H1 (cell line): ENCODE measurements at regions not wholly inside any gene's neighbourhood (a gene's known extent, or its start where the extent isn't known, plus 50 kb on each side); places are given as distances from the start of the nearest gene placed in this dataset.

ENCODE experiments used
- CTCF ChIA-PET: fragments of 300-600 bp; sonication (Branson Sonifier 250); formaldehyde crosslinking; loops from one replicate; lab custom pipeline; 2021; ENCODE audit not compliant: partially characterized antibody; lab: Charles Lee
- POLR2A ChIA-PET: fragments of 300-600 bp; sonication (Branson Sonifier 250); formaldehyde crosslinking; loops from one replicate; lab custom pipeline; 2021; ENCODE audit warnings: inconsistent platforms; ENCODE audit not compliant: partially characterized antibody; lab: Charles Lee
- DNase-seq, 2 experiments: peaks; one replicate each; pipeline versions ENCODE4 v3.0.0 to v3.0.0-alpha.2; 2010 to 2022; ENCODE audit warnings: low spot score in 2 of 2, low read depth in 1 of 2, mixed read lengths in 1 of 2
- FAIRE-seq: peaks from 2 replicates; lab custom pipeline; 2011; peaks lifted over from hg19 to GRCh38; lab: Jason Lieb, UNC
- H2AFZ ChIP-seq: 2 replicates; pipeline ENCODE4 v1.8.1; 2012; ENCODE audit warnings: low read length, inconsistent platforms
- H2AK5ac ChIP-seq: 2 replicates; pipeline ENCODE4 v1.6.1; 2013; ENCODE audit warnings: low read depth, low read length
- H2BK120ac ChIP-seq: replicated peaks from 2 replicates; pipeline ENCODE3; 2013; ENCODE audit warnings: low read depth, low read length, inconsistent platforms
- H2BK12ac ChIP-seq: 2 replicates; pipeline ENCODE4 v1.6.1; 2013; ENCODE audit warnings: low read depth, low read length
- H2BK15ac ChIP-seq: 2 replicates; pipeline ENCODE4 v1.6.1; 2013; ENCODE audit warnings: low read length
- H2BK20ac ChIP-seq: 2 replicates; pipeline ENCODE4 v1.6.1; 2013; ENCODE audit warnings: low read length
- H2BK5ac ChIP-seq: 2 replicates; pipeline ENCODE4 v1.6.1; 2013; ENCODE audit warnings: low read depth, low read length
- H3K14ac ChIP-seq: 2 replicates; pipeline ENCODE4 v1.6.1; 2013; ENCODE audit warnings: inconsistent platforms; ENCODE audit not compliant: insufficient read length
- H3K18ac ChIP-seq: 2 replicates; pipeline ENCODE4 v1.6.1; 2013; ENCODE audit warnings: low read length; ENCODE audit errors: extremely low read depth
- H3K23ac ChIP-seq: 2 replicates; pipeline ENCODE4 v1.6.1; 2013; ENCODE audit warnings: inconsistent platforms; ENCODE audit not compliant: insufficient read length
- H3K23me2 ChIP-seq: 2 replicates; pipeline ENCODE4 v1.6.1; 2013; ENCODE audit warnings: low read depth, low read length
- H3K27ac ChIP-seq: 2 replicates; pipeline ENCODE4 v1.6.1; 2011; ENCODE audit warnings: low read depth, low read length, inconsistent platforms
- H3K27me3 ChIP-seq, 4 experiments: replicated peaks in 1 of 4; 1 replicate in 1 of 4; 2 replicates in 3 of 4; pipeline versions ENCODE4 v1.6.1 to v1.8.1; 2011 to 2013; ENCODE audit warnings: low read length in 3 of 4, mild to moderate bottlenecking in 3 of 4, inconsistent platforms in 2 of 4, mixed read lengths in 2 of 4, moderate library complexity in 1 of 4; ENCODE audit not compliant: control insufficient read depth in 3 of 4, insufficient read depth in 3 of 4; ENCODE audit errors: extremely low read depth in 1 of 4
- H3K36me3 ChIP-seq, 4 experiments: 2 replicates each; pipeline versions ENCODE4 v1.6.1 to v1.8.1; 2011 to 2013; ENCODE audit warnings: mild to moderate bottlenecking in 4 of 4, low read length in 3 of 4, moderate library complexity in 2 of 4, control low read depth in 1 of 4, inconsistent platforms in 1 of 4; ENCODE audit not compliant: insufficient read depth in 4 of 4, control insufficient read depth in 2 of 4
- H3K4ac ChIP-seq: replicated peaks from 2 replicates; pipeline ENCODE3; 2013; ENCODE audit warnings: low read length, low read depth, mixed read lengths, inconsistent platforms; ENCODE audit not compliant: insufficient read length
- H3K4me1 ChIP-seq, 4 experiments: replicated peaks in 1 of 4; 1 replicate in 1 of 4; 2 replicates in 3 of 4; pipeline versions ENCODE4 v1.6.1 to v1.8.1; 2011 to 2013; ENCODE audit warnings: low read length in 3 of 4, inconsistent platforms in 2 of 4, mixed read lengths in 1 of 4; ENCODE audit not compliant: insufficient read depth in 4 of 4, control insufficient read depth in 3 of 4
- H3K4me2 ChIP-seq, 2 experiments: 2 replicates each; pipeline versions ENCODE4 v1.6.1 to v1.8.1; 2011 to 2013; ENCODE audit warnings: low read depth in 2 of 2, low read length in 2 of 2, control low read depth in 1 of 2, inconsistent platforms in 1 of 2, mild to moderate bottlenecking in 1 of 2; ENCODE audit not compliant: insufficient read depth in 1 of 2
- H3K4me3 ChIP-seq, 4 experiments: fragments of 200-600, 300-600 bp in 1 of 4; sonication (generic), shearing (Covaris generic), sonication (Bioruptor Twin) in 1 of 4; 2 replicates each; pipeline versions ENCODE4 v1.5.1 to v1.8.1; 2011 to 2016; ENCODE audit warnings: low read length in 4 of 4, low read depth in 3 of 4, control low read depth in 2 of 4, inconsistent platforms in 2 of 4, mild to moderate bottlenecking in 2 of 4, mixed read lengths in 1 of 4, moderate library complexity in 1 of 4; ENCODE audit not compliant: insufficient read depth in 2 of 4; ENCODE audit errors: extremely low read depth in 1 of 4
- H3K56ac ChIP-seq: replicated peaks from 2 replicates; pipeline ENCODE3; 2013; ENCODE audit warnings: low read depth, mild to moderate bottlenecking, mixed read lengths, low read length, inconsistent platforms; ENCODE audit not compliant: insufficient read length
- H3K79me1 ChIP-seq: 2 replicates; pipeline ENCODE4 v1.6.1; 2013; ENCODE audit warnings: low read depth, low read length, control low read depth
- H3K79me2 ChIP-seq, 2 experiments: 2 replicates each; pipeline versions ENCODE4 v1.6.1 to v1.8.1; 2012 to 2013; ENCODE audit warnings: low read length in 2 of 2, mild to moderate bottlenecking in 2 of 2, inconsistent platforms in 1 of 2; ENCODE audit not compliant: insufficient read depth in 2 of 2, control insufficient read depth in 1 of 2
- H3K9ac ChIP-seq, 4 experiments: replicated peaks in 1 of 4; 1 replicate in 1 of 4; 2 replicates in 3 of 4; pipeline versions ENCODE4 v1.6.1 to v1.8.1; 2011 to 2013; ENCODE audit warnings: low read depth in 3 of 4, low read length in 3 of 4, control low read depth in 2 of 4, mild to moderate bottlenecking in 2 of 4, moderate library complexity in 2 of 4, inconsistent platforms in 1 of 4; ENCODE audit errors: extremely low read depth in 1 of 4
- H3K9me3 ChIP-seq, 2 experiments: 2 replicates each; pipeline versions ENCODE4 v1.6.1 to v1.8.1; 2012 to 2013; ENCODE audit warnings: mild to moderate bottlenecking in 2 of 2, moderate library complexity in 2 of 2, control low read depth in 1 of 2, inconsistent platforms in 1 of 2, low read depth in 1 of 2, low read length in 1 of 2, mixed read lengths in 1 of 2; ENCODE audit not compliant: insufficient read depth in 2 of 2
- H4K20me1 ChIP-seq, 2 experiments: replicated peaks in 1 of 2; 2 replicates each; pipeline versions ENCODE3 to v1.8.1; 2011 to 2013; ENCODE audit warnings: inconsistent platforms in 2 of 2, low read length in 2 of 2, mild to moderate bottlenecking in 1 of 2; ENCODE audit not compliant: insufficient read depth in 2 of 2, control insufficient read depth in 1 of 2
- H4K5ac ChIP-seq: 2 replicates; pipeline ENCODE4 v1.6.1; 2013; ENCODE audit warnings: low read length, low read depth, mixed read lengths, inconsistent platforms; ENCODE audit not compliant: insufficient read length
- H4K8ac ChIP-seq: 2 replicates; pipeline ENCODE4 v1.8.0; 2013; ENCODE audit warnings: mild to moderate bottlenecking, moderate library complexity, low read length, inconsistent platforms; ENCODE audit not compliant: insufficient read depth; ENCODE audit errors: extremely low read depth
- H4K91ac ChIP-seq: replicated peaks from 2 replicates; pipeline ENCODE3; 2013; ENCODE audit warnings: low read length, mixed read lengths, inconsistent platforms; ENCODE audit not compliant: insufficient read length
- ATF2 ChIP-seq: IDR thresholded peaks from 2 replicates; pipeline ENCODE4 v1.6.1; 2012; ENCODE audit warnings: low read length, inconsistent platforms
- CHD1 ChIP-seq: IDR thresholded peaks from 2 replicates; pipeline ENCODE4 v1.6.1; 2012; ENCODE audit warnings: low read depth, low read length, improper control_type of control experiment
- E2F6 ChIP-seq: IDR thresholded peaks from 2 replicates; pipeline ENCODE4 v1.6.1; 2012; ENCODE audit warnings: inconsistent platforms
- EZH2 ChIP-seq: fragments of 200-600 bp; sonication (generic); IDR thresholded peaks from 2 replicates; pipeline ENCODE4 v1.7.1; 2012; ENCODE audit warnings: low read depth, mild to moderate bottlenecking, moderate library complexity, low read length, inconsistent platforms; ENCODE audit not compliant: severe bottlenecking
- FOSL1 ChIP-seq: IDR thresholded peaks from 2 replicates; pipeline ENCODE4 v1.6.1; 2011; ENCODE audit warnings: mild to moderate bottlenecking, low read depth, low read length, moderate library complexity; ENCODE audit not compliant: insufficient read depth
- GABPA ChIP-seq: IDR thresholded peaks from 2 replicates; pipeline ENCODE4 v1.6.1; 2011; ENCODE audit warnings: mild to moderate bottlenecking, low read length, moderate library complexity, borderline replicate concordance; ENCODE audit not compliant: insufficient read depth
- JUN ChIP-seq: IDR thresholded peaks from 2 replicates; pipeline ENCODE4 v1.6.1; 2011; ENCODE audit warnings: low read depth, mild to moderate bottlenecking, improper control_type of control experiment, low read length
- KDM5A ChIP-seq: fragments of 200-600 bp; IDR thresholded peaks from 2 replicates; pipeline ENCODE4 v1.7.1; 2012; ENCODE audit warnings: mild to moderate bottlenecking, low read length, inconsistent platforms, mixed read lengths
- MAFK ChIP-seq: IDR thresholded peaks from 2 replicates; pipeline ENCODE4 v1.6.1; 2012; ENCODE audit warnings: low read depth, mild to moderate bottlenecking, improper control_type of control experiment, low read length
- SP2 ChIP-seq: IDR thresholded peaks from 2 replicates; pipeline ENCODE4 v1.6.1; 2012; ENCODE audit warnings: mild to moderate bottlenecking, low read length, inconsistent platforms
- WGBS, 2 experiments: shearing (Covaris generic) in 1 of 2; methylation state at CpG; one replicate each; pipeline versions ENCODE4 v1.1.6 to v1.1.7; 2013 to 2015; ENCODE audit warnings: low lambda C conversion rate in 2 of 2, mixed read lengths in 2 of 2, inconsistent platforms in 1 of 2, low coverage in 1 of 2, missing lambda C conversion rate in 1 of 2; ENCODE audit not compliant: insufficient replicate concordance in 2 of 2, insufficient coverage in 1 of 2, insufficient read length in 1 of 2; ENCODE audit errors: extremely low coverage in 1 of 2, missing lambda C conversion rate in 1 of 2; 5-methylcytosine and 5-hydroxymethylcytosine counted together

- H3K18ac ChIP-seq, result no peak overlapping the region
- H3K4ac ChIP-seq, result no peak overlapping the region
- no peak overlapping the region for H3K27ac ChIP-seq
- H3K9ac ChIP-seq, result no peak overlapping the region
- no peak overlapping the region for H3K56ac ChIP-seq
- no peak for FAIRE-seq
- ChIA-PET CTCF (no interaction called here), POLR2A (no interaction called here)
- no peaks in the 10 kb centered on the region for H3K36me3 ChIP-seq
- H3K4me2 ChIP-seq, result no peak overlapping the region
- no peaks in the 10 kb centered on the region for H3K79me2 ChIP-seq
- H2AK5ac ChIP-seq, result no peak overlapping the region
- H3K79me1 ChIP-seq, result no peaks in the 10 kb centered on the region
- H2BK20ac ChIP-seq, result no peak overlapping the region
- no peak overlapping the region for H2BK5ac ChIP-seq
- H2BK120ac ChIP-seq, result no peak overlapping the region
- no peaks in the 10 kb centered on the region for H3K23me2 ChIP-seq
- no peak overlapping the region for H4K8ac ChIP-seq
- WGBS, 2 experiments, result 89% methylated on average over 2 of the region's 2 CpGs; no CpG with 5 or more reads in 1 of the 2 experiments
- H4K5ac ChIP-seq, result no peak overlapping the region
- H4K91ac ChIP-seq, result no peak overlapping the region
- no peak overlapping the region for H2BK15ac ChIP-seq
- H3K4me1 ChIP-seq, result no peaks in the 10 kb centered on the region
- no peaks in the 10 kb centered on the region for H3K9me3 ChIP-seq
- no peak overlapping the region for H3K4me3 ChIP-seq
- no peaks in the 10 kb centered on the region for H4K20me1 ChIP-seq
- no peak overlapping the region for H3K23ac ChIP-seq
- no peak for TF ChIP-seq CHD1
- TF ChIP-seq FOSL1, result no peak
- TF ChIP-seq EZH2, result no peak
- no peak for TF ChIP-seq SP2
- TF ChIP-seq E2F6, result no peak
- TF ChIP-seq GABPA, result no peak
- no peak for TF ChIP-seq MAFK
- no peak for TF ChIP-seq KDM5A
- no peak for TF ChIP-seq JUN
- TF ChIP-seq ATF2, result no peak
- TF ChIP-seq, all 59 proteins: peak for 0
- no peak for DNase-seq
- Histone ChIP-seq H3K27me3 (no peaks in the 10 kb centered on the region), H2AFZ (no peak overlapping the region), H3K14ac (no peak overlapping the region), H2BK12ac (no peak overlapping the region)
Observed at GRCh38 chr10:27433976-27434375, 70.1 kb upstream of the RAB18 start.
